NCI-H2029 (cell line): ENCODE measurements at regions not wholly inside any gene's neighbourhood (a gene's known extent, or its start where the extent isn't known, plus 50 kb on each side); places are given as distances from the start of the nearest gene placed in this dataset.
"Not testable (repeated sequence)": the region's sequence is repeated elsewhere in the genome, so short reads cannot be mapped to it uniquely, and the experiment has no call there.

Experiments
- DNase-seq: peaks from one replicate; lab custom pipeline; 2025; lab: John Stamatoyannopoulos, UW

DNA sequence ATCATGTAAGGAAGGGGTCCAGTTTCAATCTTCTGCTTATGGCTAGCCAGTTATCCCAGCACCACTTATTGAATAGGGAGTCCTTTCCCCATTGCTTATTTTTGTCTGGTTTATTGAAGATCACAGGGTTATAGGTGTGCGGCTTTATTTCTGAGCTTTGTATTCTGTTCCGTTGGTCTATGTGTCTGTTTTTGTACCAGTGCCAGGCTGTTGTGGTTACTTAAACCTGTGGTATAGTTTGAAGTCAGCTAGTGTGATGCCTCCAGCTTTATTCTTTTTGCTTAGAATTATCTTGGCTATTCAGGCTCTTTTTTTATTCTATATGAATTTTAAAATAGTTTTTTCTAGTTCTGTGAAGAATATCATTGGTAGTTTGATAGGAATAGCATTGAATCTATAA, 234.6 kb upstream of the CASK start:
- DNase-seq: not testable (repeated sequence)

DNA sequence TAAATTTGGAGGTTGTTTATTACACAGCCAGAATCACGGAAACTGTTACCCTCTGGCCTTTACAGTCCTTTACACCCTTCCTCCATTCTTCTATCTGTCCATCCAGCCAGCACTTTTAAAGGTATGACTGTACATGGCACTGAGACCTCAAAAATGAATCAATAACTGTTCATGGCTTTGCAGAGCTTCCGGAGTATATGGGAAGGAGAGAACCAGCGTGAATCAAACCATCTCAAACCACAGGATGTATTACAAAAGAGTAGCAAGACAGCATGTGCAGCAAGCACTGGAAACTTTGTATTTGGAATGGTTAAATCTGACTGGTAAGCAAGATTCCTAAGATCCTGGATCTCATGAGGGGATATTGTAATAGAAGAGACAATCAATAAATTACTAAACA, 228.5 kb upstream of the CASK start:
- DNase-seq: no peak

DNA sequence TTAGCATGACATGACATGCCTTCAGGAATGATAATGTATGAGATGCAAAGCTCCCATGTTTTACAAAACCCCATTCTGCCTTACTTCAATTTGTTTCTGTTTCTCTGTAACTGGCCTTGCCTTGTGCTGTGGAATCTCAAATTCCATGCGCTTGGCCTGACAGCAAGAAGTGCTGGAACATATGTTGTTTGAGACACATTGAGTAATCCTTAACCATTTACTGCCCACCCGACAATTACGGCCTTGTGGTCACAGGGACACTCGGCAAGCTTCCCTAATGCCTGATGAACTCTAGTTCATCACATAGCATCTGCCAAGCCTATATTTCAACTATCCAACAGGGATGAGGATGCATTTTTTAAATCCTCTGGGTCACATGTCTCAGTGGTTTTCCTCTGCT, 226.4 kb upstream of the CASK start:
- no peak for DNase-seq

DNA sequence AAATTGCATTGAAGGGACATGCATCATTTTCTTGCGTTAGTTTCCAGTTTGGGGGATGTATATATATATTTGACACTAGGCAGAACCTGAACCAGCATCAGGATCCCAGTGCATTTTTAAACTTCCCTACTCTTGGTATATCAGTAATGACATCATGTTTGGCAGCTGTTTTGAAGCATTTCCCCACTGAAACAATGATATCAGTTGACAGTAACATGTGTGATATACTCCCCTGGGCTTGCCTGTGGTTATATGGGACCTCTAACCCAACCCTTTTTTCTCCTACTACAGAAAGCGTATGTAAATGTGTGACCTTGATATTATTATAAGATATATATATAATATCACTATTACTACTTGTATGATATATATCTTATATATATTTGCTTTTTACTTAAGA, 225.9 kb upstream of the CASK start:
- no peak for DNase-seq

DNA sequence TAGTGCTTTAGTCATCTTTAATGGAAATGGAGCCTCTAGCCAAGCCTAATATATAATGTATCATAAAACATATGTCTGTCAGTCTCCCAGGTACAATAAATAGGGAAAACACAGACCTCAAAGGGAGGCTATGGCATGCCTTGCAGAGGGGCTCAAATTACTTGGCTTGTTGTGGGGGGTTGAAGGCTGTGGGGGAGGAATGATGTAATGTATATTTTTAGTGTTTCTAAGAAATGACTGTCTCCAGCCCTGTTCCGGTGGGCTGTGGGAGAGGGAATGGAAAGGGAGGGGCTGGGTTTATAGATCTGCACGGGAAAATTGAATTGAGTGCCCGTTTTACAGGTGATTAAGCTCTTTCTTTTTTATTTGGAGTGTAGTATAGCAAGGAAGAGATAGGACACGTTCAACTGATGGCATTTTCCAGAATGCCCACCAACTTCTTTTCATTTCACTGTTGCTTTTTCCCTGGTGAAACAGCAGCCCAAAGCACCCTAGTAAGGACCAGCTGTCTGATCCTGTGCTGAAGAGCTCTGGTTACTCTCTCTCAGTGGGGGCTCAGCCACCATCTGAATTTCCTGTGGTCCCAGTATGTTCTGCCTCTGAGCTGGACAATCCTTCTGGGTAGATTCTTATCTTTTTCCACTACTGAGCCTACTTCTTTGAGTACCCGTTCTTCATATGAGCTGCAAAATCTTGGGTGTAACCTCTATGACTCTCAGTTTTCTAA, 220.7 kb upstream of the CASK start:
- DNase-seq: no peak

DNA sequence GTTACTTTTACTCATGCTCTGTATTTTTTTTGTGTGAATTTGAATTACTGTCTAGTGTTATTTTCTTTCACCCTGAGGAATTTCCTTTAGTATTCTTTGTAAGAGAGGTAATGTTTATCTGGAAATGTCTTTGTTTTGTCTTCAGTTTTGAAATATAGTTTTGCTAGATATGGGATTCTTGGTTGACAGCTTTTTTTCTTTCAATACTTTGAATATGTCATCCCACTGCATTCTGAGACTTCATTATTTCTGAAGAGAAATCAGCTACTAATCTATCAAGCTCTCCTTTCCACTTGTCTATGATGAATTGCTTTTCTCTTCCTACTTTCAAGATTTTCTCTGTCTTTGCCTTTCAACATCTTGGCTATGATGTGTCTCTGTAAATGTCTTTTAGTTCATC, 217.0 kb upstream of the CASK start:
- DNase-seq: no peak

DNA sequence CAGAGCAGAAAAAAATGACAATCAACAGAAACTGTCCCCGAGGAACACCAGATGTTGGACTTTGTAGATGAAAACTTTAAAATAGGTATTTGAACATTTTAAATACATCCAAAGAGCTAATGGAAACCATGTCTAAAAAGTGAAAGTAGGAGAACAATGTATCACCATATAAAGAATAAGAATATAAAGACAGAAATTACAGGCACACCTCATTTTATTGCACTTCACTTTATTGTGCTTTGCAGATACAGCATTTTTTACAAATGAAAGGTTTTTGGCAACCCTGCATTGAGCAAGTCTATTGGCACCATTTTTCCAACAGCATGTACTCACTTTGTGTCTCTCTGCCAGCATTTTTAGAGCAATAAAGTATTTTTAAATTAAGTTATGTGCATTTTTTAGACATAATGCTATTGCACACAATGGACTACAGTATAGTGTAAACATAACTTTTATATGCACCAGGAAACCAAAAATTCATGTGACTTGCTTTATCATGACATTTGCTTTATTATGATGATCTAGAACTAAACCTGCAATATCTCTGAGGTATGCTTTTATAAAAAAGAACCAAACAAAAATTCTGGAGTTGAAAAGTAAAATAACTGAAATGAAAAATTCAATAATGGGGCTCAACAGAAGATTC, 212.4 kb upstream of the CASK start:
- DNase-seq: no peak

DNA sequence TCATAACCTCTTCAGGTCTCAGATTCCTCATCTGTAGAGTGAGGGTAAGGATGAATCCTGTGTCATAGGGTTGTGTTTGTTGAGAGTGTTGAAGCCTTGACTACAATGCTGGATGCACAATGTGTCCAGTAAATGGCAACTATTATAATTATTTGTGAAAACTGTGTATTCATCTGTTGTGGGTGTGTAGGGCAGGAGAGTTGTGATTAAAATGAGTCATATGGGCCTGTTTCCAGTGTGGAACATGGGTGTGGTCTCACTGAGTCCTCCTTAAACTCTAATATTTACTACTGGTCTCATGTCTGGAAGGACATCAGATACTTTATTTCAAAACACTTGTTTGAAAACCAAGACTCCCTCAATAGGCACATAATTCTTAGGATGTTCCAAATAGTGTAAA, 208.5 kb upstream of the CASK start:
- DNase-seq: no peak

DNA sequence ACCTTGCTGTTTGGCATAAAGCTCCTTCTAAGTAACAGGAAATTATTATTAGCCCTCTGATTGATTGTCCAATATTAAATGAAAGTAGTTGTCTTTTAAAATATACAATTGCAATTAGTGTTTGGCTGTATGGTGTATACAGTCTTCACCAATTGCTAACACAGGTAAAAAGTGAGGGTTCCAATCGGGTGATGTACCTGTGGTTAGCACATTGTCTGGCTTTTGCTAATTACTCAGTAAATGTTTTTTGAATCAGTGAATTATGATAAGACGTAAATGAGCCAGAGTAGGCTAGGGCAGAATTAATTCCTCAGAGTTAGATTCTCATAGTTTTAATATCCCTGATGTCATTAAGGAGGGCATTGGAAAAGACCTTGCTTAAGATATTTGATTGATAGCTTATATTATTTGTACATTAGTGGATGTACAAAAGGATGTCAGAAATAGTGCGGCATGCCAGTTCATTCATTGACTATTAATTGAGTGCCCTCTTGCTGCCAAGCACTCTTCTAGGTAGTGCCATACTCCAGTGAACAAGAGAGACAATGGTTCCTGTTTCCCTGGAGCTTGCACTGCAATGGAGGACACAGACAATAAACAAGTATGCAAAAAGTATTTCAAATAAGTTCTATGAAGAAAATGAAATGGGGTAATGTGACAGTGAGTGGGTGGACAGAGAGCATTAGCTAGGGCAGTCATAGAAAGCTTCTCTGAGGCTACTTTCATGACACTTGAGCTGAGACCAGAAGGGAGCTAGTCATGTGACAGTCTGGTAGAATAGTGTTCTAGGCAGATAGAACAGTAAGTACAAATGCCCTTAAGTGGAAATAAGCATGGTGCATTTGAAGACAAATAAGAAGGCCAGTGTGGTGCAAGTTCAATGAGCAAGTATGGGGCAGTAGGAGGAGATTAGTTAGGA, 205.9 kb upstream of the CASK start:
- DNase-seq: no peak

DNA sequence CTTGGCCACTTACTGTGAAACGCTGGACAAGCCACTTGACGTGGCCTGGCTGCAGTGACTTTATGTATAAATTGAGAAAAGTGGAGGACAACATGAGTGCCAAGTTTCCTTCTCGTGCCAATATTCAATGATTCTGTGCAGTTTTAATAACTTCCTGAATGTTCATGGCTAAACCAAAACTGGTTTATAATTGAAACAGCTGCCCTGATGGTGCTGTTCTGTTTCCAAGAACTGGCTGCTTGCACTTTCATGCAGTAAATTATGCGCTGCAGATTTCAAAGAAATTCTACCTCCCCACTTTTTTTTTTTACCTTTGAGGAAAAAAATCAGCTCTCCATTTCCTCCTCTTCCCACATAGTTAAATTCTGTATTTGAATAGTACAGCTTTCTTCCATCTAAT, 205.2 kb upstream of the CASK start:
- no peak for DNase-seq

DNA sequence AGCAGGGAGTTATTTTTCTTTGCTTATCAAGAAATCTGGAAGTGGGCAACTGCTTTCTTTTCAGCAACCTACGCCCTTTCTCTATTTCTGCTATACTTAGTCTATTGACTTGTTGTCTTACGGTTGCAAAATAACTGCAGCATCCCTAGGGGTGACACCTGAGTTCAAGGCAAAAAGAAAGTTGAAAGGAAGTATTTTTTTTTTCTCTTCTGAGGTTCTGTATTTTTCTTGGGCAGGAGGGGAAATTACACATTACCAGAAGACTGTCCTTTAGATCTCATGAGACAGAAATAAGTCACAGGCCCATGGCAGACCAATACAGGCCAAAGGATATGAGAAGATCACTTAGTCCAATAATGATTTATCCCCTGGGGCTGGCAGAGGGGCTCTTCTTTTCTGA, 204.7 kb upstream of the CASK start:
- DNase-seq: no peak

DNA sequence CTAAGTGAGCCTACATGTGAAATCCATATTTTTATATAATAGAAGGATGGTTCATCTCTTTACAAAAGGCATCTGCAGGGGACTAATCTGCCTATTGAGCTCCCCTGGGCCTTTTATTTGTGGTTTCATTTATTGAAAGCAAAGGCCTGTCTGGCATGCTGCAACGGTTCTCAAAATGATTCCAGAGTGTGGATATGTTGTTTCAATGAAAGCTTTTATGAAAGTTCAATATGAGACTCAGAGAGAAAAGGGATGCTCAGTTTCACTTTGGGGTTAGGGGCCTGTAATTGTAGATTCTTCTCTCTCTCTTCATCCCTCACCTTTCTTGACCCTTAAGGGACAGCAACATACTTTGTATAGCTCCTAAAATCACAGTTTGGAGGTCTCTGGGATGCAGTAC, 204.2 kb upstream of the CASK start:
- no peak for DNase-seq

DNA sequence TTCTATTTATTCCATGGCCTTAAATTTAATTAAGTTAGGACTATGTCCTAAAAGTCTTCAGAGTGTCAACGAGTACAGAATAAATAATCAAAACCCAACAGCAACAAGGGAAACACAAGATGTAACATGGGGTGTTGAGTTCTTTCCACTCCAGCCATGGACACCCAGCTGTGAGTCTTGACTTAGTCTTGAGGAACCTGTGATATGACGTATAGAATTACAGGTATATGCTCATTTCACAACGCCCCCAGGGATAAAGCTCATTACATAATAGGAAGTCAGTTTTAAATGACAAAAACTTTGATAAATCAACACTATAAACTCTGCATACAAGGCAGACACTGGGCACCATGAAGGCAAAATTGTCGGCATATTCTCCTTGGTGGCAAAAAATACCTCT, 200.0 kb upstream of the CASK start:
- DNase-seq: no peak

DNA sequence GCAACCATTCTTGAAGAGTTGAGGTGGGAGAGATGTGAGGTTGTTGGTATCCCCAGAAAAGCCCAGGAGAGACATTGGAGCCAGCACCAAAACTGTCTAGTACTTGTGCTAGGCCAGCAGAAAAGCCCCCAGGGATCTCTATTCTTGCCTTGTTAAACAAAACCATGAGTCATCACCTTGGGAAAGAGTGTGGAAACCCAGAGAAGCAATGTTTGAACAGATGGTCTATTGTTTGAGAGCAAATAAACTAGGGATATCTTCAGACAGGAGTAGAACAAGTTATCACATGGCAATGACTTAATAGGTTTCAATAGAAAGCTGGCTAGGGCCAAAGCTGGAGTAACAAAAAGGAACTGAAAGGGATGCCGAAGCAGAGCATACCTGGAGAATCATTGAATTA, 195.7 kb upstream of the CASK start:
- DNase-seq: peak; percentile 39

DNA sequence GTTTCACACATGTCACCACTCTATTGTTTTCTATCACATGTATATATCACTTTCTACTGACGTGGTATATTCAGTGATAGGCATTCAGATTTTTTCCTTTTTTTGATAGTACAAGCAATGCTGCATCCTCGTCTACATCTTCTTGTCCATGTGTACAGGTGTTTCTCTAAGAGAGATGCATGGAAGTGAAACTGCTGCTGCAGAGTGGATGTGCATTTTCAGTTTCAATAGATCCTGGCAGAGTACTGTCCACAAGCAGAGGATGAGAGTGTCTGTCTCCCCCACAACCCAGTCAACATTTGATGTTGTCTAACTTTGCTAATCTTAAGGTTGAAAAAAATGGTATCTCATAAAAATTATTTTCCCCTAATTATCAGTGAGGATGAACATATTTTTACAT, 194.0 kb upstream of the CASK start:
- DNase-seq: no peak

DNA sequence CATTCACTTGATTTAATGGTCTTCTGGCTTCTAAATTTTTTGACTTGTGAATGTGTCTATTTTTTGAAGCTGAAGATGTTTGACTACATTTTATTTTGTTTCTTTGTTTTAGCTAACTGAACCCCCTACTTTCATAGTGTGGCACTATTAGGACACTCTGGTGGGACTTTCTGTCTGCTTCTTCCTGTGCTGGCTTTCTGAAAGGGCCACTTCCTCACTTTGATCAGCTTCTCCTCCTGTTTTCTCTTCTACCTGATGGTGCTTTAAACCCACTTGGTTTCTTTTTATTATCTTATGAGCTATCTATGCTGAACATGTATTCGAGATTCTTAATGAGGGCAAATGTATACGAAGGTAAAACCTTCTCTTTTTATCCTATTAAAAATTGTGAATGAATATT, 186.1 kb upstream of the CASK start:
- no peak for DNase-seq

DNA sequence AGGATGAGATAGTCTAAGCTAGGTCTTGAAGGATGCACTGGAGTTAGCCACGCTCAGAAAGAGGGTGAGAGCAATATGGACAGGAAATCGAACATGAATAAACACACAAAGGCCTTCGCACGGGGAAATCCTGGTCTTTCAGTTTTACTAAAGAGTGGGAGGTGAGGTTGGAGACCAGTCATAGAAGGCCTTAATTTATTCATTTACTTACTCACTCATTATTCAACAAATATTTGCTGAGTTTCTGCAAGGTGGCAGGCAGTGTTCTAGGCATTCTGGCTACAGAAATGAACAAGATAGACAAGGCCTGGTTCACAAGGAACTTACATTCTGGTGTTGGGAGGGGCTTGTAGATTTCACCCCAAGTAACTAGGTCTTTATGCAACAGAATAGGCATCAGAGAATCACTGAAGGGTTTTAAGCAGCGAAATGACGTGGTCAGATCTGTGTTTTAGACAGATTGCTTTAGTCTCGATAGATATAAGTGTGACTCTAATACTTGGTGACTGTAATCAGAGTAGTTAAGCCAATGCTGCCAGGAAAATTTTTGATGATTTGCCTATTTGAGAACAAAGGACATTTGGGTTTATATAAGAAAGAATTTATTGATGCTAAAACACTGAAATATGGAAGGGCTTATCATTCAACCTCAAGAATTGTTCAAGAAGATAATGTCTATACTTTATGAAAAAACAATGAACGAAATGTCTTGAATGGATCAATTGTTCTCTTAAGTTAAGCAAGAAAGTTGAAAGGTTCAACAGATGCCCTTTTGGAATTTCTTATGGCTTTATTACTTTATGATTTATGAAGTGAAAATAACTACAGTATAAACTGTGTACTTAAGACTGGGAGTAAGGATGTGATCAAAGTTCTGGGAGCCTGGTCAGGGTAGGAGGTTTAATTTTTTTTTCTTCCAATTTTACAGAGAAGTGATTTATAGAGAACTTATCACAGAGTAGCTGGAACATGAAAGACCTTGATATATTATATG, 184.4 kb upstream of the CASK start:
- DNase-seq: no peak

DNA sequence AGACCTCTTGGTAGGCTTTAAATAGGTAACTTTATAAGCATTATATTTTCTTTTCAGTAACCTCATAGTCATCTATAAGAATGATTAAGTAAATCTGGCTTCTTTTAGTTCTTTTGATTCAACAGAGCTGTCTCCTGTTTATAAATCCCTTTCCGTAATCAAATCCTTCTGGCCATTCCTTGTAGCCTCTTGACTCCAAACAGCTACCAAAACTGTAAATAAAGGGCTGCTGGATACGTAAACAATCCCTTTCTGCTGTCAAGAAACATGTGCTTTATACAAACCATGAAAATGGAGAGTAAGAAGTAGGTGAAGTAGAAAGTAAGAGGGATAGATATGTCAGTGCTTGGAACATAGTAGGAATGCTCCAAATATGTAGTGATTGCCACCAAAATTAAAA, 183.2 kb upstream of the CASK start:
- DNase-seq: no peak

DNA sequence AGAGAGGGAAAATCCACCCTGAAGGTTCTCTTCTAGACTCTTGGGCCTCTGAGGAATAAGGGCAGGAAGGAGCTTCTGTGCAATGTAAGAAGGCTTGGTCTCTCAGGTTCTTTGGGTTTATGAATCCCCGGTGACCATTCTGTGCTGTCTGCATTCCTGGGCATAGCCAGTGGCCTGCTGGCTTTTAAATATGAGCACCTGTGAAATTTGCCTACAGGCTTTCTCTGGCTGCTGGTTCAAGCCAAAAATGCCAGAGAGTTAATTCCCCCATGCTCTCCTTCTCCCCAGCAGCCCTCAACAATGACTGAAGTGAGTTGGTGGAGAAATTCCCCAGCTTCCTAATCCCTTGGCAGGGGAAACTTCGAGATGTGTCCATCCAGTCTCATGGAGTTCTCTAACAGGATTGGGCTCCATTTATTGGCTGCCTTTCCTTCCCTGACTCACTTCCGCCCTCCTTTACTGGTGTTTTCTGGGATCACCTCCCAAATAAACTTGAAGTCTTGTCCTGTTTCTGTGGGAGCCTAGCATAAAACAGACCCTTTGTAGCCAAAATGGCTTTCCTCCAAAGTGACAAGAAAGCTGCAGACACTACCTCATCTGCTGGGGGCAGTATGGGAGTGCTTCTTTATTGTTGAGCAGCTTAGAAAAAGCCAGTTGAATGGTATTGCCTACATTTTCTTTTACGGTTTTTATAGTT, 179.4 kb upstream of the CASK start:
- DNase-seq: no peak

DNA sequence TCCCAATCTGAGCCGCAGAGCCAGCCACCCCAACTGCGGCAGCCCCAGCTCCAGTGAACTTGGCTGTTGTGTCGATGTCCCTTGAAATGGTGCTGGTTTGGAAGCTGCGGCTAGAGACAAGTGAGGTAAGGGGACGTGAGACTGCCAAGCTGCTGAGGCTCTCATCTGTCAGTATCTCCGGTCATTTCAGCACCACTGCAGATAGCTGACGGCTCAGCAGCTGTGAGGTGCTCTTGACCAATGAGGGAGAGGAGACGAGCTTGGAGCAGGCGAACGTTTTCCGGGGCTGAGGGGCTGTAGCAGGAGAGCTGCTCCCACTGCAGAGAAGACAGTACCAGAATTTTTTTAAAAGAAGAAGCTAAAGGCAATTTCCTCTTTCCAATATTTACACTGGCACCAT, 175.5 kb upstream of the CASK start:
- DNase-seq: no peak

DNA sequence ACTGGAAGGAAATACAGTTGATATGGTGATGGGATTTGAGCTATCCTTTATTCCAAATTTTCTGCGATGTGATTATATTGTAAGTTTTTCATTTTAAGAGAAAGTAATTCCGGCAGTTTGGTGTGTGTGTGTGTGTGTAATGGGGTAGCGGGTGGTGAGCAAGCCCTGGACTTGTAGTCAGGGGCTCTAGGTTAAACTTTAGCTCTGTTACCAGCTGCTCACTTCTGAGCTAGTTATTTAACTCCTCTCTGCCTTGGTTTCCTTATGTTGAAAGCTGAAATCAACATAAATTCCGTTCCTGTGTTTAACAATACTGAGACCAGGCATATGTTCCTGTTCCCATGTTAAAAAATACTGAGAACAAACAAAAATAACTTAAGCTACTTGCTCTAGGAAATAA, 174.1 kb upstream of the CASK start:
- no peak for DNase-seq
